ENCODE measurements at regions not wholly inside any gene's neighbourhood (a gene's known extent, or its start where the extent isn't known, plus 50 kb on each side); places are given as distances from the start of the nearest gene placed in this dataset.

DNA sequence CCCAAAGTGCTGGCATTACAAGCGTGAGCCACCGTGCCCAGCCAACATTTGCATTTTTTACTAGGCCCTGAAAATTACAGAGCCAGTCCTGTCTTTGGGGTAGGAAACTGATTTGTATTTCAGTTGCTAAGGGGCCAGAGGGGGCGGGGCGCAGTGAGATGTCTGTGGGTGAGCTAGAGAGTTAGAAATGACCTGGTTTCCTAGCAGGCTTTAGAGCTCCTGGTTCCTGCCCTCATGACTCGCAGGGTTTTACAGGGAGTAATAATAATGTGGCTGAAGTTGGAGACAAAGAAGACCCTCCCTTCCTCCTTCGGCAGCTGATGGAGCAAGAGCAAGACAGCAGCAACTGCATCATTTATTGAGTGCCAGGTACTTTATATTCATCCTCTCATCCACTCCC, 131.5 kb downstream of the TFAP2C start:
- Mint-ChIP-seq H3K9me3 (peaks cover 2% of the 10 kb centered on the region), H3K4me3 (no peak overlapping the region), H3K4me1 (peaks cover 4% of the 10 kb centered on the region), H3K27ac (no peak overlapping the region), H3K36me3 (ENCODE audit: low read depth) (no peaks in the 10 kb centered on the region), H3K27me3 (ENCODE audit: insufficient read depth) (peaks cover 39% of the 10 kb centered on the region)
- H3K27ac ChIP-seq (ENCODE audit: low read depth, low read length), result no peak overlapping the region
- H3K4me1 ChIP-seq (ENCODE audit: control insufficient read depth, insufficient read depth, low read length), result no peaks in the 10 kb centered on the region
- no peaks in the 10 kb centered on the region for H3K36me3 ChIP-seq (ENCODE audit: control insufficient read depth, insufficient read depth, low read length)
- no peaks in the 10 kb centered on the region for H3K9me3 ChIP-seq (ENCODE audit: control insufficient read depth, low read length)
- no peak for DNase-seq
- H3K9ac ChIP-seq (ENCODE audit: extremely low read depth, low read length, poor library complexity, severe bottlenecking), result no peak overlapping the region
- H3K27me3 ChIP-seq (ENCODE audit: control insufficient read depth, insufficient read depth, low read length, poor library complexity, severe bottlenecking), result peaks cover 12% of the 10 kb centered on the region
- TF ChIP-seq, protein P1, sequence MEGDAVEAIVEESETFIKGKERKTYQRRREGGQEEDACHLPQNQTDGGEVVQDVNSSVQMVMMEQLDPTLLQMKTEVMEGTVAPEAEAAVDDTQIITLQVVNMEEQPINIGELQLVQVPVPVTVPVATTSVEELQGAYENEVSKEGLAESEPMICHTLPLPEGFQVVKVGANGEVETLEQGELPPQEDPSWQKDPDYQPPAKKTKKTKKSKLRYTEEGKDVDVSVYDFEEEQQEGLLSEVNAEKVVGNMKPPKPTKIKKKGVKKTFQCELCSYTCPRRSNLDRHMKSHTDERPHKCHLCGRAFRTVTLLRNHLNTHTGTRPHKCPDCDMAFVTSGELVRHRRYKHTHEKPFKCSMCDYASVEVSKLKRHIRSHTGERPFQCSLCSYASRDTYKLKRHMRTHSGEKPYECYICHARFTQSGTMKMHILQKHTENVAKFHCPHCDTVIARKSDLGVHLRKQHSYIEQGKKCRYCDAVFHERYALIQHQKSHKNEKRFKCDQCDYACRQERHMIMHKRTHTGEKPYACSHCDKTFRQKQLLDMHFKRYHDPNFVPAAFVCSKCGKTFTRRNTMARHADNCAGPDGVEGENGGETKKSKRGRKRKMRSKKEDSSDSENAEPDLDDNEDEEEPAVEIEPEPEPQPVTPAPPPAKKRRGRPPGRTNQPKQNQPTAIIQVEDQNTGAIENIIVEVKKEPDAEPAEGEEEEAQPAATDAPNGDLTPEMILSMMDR (conservative IDR thresholded peaks at IDR 0.05), result no peak
- no peak overlapping the region for H3K4me3 ChIP-seq (ENCODE audit: low read length)
- 77 to 80% methylated on average over 3 to 6 of the region's 6 CpGs for WGBS, 2 experiments (ENCODE audit: insufficient coverage in 1 of 2, insufficient read length in 1 of 2)

DNA sequence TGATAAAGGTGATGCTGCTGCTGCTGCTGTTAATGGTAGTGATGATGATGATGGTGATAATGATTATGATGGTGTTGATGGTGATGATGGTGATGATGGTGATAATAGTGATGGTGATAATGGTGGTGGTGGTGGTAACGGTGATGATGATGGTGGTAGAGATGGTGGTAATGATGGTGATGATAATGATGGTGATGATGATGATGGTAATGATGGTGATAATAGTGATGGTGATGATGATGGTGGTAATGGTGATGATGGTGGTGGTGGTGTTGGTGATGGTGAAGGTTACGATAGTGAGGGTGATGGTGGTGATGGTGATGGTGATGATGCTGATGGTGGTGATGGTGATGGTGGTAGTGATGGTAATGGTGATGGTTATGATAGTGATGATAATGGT, 132.3 kb downstream of the TFAP2C start:
- H3K9me3 Mint-ChIP-seq, result peaks cover 2% of the 10 kb centered on the region
- H3K4me1 ChIP-seq (ENCODE audit: control insufficient read depth, insufficient read depth, low read length), result no peaks in the 10 kb centered on the region
- WGBS, 2 experiments (ENCODE audit: insufficient coverage in 1 of 2, insufficient read length in 1 of 2), result 91 to 100% methylated on average over 2 of the region's 2 CpGs
- no peak overlapping the region for H3K27ac Mint-ChIP-seq
- no peak overlapping the region for H3K27ac ChIP-seq (ENCODE audit: low read depth, low read length)
- H3K36me3 Mint-ChIP-seq (ENCODE audit: low read depth), result no peaks in the 10 kb centered on the region
- no peak for DNase-seq
- H3K4me3 Mint-ChIP-seq, result no peak overlapping the region
- H3K9ac ChIP-seq (ENCODE audit: extremely low read depth, low read length, poor library complexity, severe bottlenecking), result no peak overlapping the region
- TF ChIP-seq, protein P1 (conservative IDR thresholded peaks at IDR 0.05), result no peak
- H3K9me3 ChIP-seq (ENCODE audit: control insufficient read depth, low read length), result no peaks in the 10 kb centered on the region
- no peaks in the 10 kb centered on the region for H3K36me3 ChIP-seq (ENCODE audit: control insufficient read depth, insufficient read depth, low read length)
- H3K27me3 Mint-ChIP-seq (ENCODE audit: insufficient read depth), result peaks cover 35% of the 10 kb centered on the region
- H3K4me3 ChIP-seq (ENCODE audit: low read length), result no peak overlapping the region
- H3K27me3 ChIP-seq (ENCODE audit: control insufficient read depth, insufficient read depth, low read length, poor library complexity, severe bottlenecking), result peaks cover 12% of the 10 kb centered on the region
- peaks cover 4% of the 10 kb centered on the region for H3K4me1 Mint-ChIP-seq

DNA sequence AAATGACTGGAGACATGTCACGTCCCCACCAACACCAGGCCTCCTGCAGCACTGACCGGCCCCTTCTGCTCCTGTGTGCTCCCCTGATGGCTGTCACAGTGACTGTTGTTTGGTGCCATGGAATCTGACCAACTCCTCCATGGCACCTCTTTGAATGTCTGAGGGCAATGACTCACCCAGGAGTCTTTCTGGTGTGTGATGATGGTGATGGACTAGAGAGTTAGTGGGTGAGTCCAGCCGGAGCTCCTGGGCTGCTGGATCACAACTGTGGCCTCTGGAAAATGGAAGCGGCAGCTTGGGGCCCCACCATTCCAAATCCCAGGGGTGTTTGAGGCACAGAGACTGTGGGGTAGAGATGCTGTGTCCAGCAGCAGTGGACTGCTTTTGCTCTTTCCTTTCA, 133.3 kb downstream of the TFAP2C start:
- Mint-ChIP-seq H3K4me3 (no peak overlapping the region), H3K27me3 (ENCODE audit: insufficient read depth) (peaks cover 31% of the 10 kb centered on the region), H3K27ac (no peak overlapping the region), H3K36me3 (ENCODE audit: low read depth) (no peaks in the 10 kb centered on the region), H3K9me3 (peaks cover under 1% of the 10 kb centered on the region), H3K4me1 (peaks cover 4% of the 10 kb centered on the region)
- no peak for DNase-seq
- H3K27me3 ChIP-seq (ENCODE audit: control insufficient read depth, insufficient read depth, low read length, poor library complexity, severe bottlenecking), result peaks cover 8% of the 10 kb centered on the region
- no peaks in the 10 kb centered on the region for H3K4me1 ChIP-seq (ENCODE audit: control insufficient read depth, insufficient read depth, low read length)
- H3K4me3 ChIP-seq (ENCODE audit: low read length), result no peak overlapping the region
- no peak overlapping the region for H3K27ac ChIP-seq (ENCODE audit: low read depth, low read length)
- TF ChIP-seq, protein P1 (conservative IDR thresholded peaks at IDR 0.05), result no peak
- no peak overlapping the region for H3K9ac ChIP-seq (ENCODE audit: extremely low read depth, low read length, poor library complexity, severe bottlenecking)
- H3K9me3 ChIP-seq (ENCODE audit: control insufficient read depth, low read length), result no peaks in the 10 kb centered on the region
- no peaks in the 10 kb centered on the region for H3K36me3 ChIP-seq (ENCODE audit: control insufficient read depth, insufficient read depth, low read length)
- 87 to 100% methylated on average over 2 to 4 of the region's 4 CpGs for whole genome bisulfite sequencing, 2 experiments (ENCODE audit: insufficient coverage in 1 of 2, insufficient read length in 1 of 2)

All from endodermal cell (in vitro differentiated cells).